ENCODE measurements at regions not wholly inside any gene's neighbourhood (a gene's known extent, or its start where the extent isn't known, plus 50 kb on each side); places are given as distances from the start of the nearest gene placed in this dataset.
"Not testable (repeated sequence)": the region's sequence is repeated elsewhere in the genome, so short reads cannot be mapped to it uniquely, and the experiment has no call there.

DNA sequence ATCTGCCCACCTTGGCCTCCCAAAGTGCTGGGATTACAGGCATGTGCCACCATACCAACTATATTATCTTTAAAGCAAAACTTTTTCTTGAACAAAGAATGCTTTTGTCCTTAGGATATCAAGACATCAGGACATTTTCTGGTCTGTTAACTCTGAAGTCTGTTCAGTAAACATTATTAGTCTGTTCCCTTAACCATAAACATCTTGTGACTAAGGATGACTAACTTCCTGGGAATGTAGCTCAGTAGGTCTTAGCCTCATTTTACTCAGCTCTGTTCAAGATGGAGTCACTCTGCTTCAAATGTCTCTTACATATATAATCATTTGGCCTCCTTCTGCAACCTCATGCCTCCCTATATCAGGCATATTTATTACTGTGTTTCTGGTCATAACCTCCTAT, 122.9 kb downstream of the UBE2NL start:
- DNase-seq (ENCODE audit: low read depth) = peak; percentile 22
- TF ChIP-seq, protein P1, sequence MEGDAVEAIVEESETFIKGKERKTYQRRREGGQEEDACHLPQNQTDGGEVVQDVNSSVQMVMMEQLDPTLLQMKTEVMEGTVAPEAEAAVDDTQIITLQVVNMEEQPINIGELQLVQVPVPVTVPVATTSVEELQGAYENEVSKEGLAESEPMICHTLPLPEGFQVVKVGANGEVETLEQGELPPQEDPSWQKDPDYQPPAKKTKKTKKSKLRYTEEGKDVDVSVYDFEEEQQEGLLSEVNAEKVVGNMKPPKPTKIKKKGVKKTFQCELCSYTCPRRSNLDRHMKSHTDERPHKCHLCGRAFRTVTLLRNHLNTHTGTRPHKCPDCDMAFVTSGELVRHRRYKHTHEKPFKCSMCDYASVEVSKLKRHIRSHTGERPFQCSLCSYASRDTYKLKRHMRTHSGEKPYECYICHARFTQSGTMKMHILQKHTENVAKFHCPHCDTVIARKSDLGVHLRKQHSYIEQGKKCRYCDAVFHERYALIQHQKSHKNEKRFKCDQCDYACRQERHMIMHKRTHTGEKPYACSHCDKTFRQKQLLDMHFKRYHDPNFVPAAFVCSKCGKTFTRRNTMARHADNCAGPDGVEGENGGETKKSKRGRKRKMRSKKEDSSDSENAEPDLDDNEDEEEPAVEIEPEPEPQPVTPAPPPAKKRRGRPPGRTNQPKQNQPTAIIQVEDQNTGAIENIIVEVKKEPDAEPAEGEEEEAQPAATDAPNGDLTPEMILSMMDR (IDR thresholded peaks at IDR 0.05; ENCODE audit: insufficient read depth, low read length) = no peak
- H3K4me3 ChIP-seq (ENCODE audit: low read depth, low read length) = no peak overlapping the region

DNA sequence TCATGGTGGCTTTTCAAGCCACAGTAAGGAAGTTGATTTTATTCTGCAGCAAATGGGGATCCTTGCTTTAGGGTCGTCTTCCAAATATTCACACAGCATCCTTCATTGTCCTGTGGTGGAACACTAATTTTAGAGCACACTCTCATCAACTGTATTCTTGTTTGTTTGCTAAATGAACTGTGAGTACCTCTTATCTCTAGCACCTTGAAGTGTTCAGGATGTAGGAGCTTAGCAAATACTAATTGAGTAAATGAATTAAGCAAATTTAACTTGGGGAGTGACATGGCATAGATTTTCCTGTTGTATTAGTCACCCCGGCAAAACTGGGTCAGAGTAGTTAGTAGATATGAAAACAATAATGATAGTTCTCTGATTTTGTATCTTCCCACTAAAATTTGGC, 156.9 kb downstream of the UBE2NL start:
- no peak for DNase-seq (ENCODE audit: low read depth)
- TF ChIP-seq, protein P1 (IDR thresholded peaks at IDR 0.05; ENCODE audit: insufficient read depth, low read length) = no peak
- H3K4me3 ChIP-seq (ENCODE audit: low read depth, low read length) = no peak overlapping the region

DNA sequence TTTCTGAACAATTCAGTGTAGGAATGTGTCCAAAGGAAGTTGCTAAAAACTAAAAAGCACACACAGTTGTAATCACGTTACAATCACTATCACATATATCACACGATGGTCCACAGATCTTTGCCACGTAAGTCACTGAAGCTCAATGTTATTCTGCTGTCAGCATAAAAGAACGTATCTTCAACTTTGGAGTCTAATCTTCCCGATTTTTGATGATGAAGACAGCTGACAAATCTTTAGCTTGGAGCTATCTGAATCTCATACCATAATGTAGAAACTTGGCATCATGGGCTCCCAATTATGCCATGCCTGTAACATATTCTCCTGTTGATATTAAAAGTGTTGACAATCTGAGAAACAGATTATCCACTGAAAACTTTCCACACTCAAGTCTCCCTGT, 158.4 kb downstream of the UBE2NL start:
- no peak overlapping the region for H3K4me3 ChIP-seq (ENCODE audit: low read depth, low read length)
- TF ChIP-seq, protein P1 (IDR thresholded peaks at IDR 0.05; ENCODE audit: insufficient read depth, low read length) = no peak
- no peak for DNase-seq (ENCODE audit: low read depth)

DNA sequence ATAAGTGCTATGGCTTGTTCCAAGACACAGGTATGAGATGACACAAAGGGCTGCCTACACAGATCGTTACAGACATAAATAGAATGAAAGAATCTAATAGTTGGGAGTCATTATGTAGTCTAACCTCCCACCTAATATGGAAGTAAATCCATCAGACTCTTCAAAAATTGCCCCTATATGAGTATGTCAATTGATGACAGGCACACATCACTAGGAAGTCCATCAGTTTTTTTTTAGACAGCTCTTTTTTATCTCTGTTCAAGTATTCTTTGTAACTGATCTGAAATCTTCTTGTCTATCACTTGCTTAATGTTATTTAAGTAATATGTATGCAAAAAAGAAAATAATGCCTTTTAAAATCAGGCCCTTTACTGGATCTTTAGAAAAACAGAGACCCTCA, 191.6 kb downstream of the UBE2NL start:
- DNase-seq (ENCODE audit: low read depth) = no peak
- TF ChIP-seq, protein P1 (IDR thresholded peaks at IDR 0.05; ENCODE audit: insufficient read depth, low read length) = no peak
- no peak overlapping the region for H3K4me3 ChIP-seq (ENCODE audit: low read depth, low read length)

DNA sequence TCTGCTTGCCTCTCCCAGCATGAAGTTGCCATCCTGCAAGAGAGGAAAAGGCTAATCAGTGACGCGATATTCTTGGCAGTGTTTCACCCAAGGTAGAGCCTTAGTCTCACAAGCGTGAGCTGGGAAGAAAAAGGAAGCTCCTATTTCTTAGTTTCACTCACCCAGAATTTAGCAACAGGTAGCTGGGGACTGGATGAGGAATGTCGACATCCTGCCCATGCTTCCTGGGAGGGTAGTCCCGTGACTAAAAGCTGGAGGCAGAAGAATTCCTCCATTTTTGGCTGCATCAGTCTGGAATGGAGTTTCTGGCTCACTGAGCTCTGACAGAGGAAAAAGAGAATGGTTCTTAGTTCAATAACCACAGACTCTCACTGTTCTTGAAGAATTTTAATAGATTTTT, 198.4 kb downstream of the UBE2NL start:
- not testable (repeated sequence) for H3K4me3 ChIP-seq (ENCODE audit: low read depth, low read length); DNase-seq (ENCODE audit: low read depth)

DNA sequence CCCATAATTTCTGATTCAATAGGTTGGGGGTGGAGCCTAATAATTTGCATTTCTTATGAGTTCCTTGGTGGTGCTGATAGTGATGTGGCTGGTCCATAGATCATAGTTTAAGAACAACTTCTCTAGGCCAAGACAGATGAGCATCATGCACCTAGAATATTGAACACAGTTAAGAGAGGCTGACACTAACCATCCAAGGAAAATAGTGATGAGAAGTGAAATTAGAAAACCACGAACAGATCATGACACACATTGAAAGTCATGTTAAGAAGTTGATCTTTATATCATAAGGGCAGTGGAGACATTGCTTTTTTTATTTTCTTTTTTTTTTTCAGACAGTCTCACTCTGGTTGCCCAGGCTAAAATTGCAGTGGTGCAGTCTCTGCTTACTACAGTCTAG, 205.8 kb downstream of the UBE2NL start:
- DNase-seq (ENCODE audit: low read depth); H3K4me3 ChIP-seq (ENCODE audit: low read depth, low read length): not testable (repeated sequence)

DNA sequence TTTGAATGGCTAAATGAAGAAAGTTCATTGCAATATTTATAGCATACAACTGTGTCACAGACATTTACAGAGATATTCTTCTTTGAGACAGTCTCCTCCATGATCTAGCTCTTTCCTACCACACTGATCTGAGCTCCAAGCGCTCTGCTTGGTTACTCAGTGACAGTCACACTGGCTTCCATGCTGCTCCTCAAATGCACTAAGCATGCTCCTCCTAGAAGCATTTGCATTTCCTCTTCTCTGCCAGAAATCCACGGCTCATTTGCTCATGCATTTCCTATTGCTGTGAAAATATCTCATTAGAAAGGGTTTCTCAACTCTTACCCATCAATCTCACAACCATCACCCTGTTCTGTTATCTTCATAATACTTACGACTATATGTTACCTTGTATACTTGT, 208.2 kb downstream of the UBE2NL start:
- not testable (repeated sequence) for H3K4me3 ChIP-seq (ENCODE audit: low read depth, low read length); DNase-seq (ENCODE audit: low read depth)

GRCh38 chrX:144119490-144119889, 235.6 kb downstream of the UBE2NL start:
- not testable (repeated sequence) for H3K4me3 ChIP-seq (ENCODE audit: low read depth, low read length); DNase-seq (ENCODE audit: low read depth)

- H3K4me3 ChIP-seq (ENCODE audit: low read depth, low read length); DNase-seq (ENCODE audit: low read depth): not testable (repeated sequence)
Observed at GRCh38 chrX:144121566-144121965, 237.7 kb downstream of the UBE2NL start.

- DNase-seq (ENCODE audit: low read depth); H3K4me3 ChIP-seq (ENCODE audit: low read depth, low read length): not testable (repeated sequence)
Observed at GRCh38 chrX:144127570-144128169, 243.8 kb downstream of the UBE2NL start.

DNA sequence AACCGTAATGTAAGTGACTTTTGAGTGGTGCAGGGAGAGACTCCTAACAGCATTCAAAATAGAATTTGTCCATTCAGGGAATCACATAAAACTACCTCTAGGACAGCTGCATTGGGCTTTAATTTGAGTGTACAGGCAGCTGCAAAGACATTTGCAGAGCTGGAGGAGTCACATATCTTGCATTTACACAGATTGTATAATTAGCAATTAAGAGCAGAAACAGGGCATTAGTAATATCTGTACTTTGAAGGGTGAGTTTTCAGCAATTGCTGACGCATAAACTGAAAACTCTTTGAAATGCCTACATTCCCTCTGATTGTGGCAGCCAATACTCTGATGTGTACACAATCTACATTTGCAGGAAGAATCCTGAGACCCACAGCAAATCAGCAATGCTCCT, 245.6 kb downstream of the UBE2NL start:
- not testable (repeated sequence) for DNase-seq (ENCODE audit: low read depth); H3K4me3 ChIP-seq (ENCODE audit: low read depth, low read length)

GRCh38 chrX:144130507-144130906, 246.6 kb downstream of the UBE2NL start:
- not testable (repeated sequence) for DNase-seq (ENCODE audit: low read depth); H3K4me3 ChIP-seq (ENCODE audit: low read depth, low read length)

- not testable (repeated sequence) for H3K4me3 ChIP-seq (ENCODE audit: low read depth, low read length); DNase-seq (ENCODE audit: low read depth)
Observed at GRCh38 chrX:144131080-144131479, 247.2 kb downstream of the UBE2NL start.

DNA sequence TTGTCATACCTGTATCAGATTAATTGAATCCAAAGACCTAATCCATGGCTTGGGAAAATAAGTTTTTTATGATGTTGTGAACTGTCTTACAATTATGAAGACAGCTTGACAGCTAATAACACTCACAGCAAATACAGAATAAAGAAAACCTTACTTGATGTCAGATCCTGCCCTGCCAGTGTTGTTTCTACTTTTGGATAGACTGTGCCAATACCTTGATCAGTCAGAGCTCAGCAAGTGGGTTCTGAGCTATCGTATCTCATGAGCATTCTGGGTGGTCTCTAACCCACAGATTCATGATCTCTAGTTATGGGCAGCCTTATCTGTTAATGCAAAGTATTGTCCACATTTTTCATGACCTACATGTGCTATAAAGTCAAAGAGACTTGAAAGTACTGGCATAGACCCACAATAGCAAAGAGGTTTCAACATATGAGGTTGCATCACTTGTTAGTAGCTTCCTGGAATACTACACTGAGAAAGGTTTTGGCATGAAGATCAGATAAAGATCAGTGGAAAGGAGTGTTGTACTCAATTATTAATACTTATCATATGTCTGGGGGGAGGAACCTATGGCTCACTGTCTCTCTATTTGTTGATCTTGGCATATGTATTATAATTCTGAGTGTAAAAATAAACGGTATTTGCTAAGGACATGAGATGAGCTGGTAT, 250.7 kb downstream of the UBE2NL start:
- not testable (repeated sequence) for H3K4me3 ChIP-seq (ENCODE audit: low read depth, low read length)
- peak; percentile 9 for DNase-seq (ENCODE audit: low read depth)
